Fibroblast of lung (primary cell): ENCODE measurements at regions not wholly inside any gene's neighbourhood (a gene's known extent, or its start where the extent isn't known, plus 50 kb on each side); places are given as distances from the start of the nearest gene placed in this dataset.

Source experiments
- EZH2 ChIP-seq: IDR thresholded peaks from 2 replicates; pipeline ENCODE4 v1.5.1; 2012; ENCODE audit warnings: low read length, control low read depth, mild to moderate bottlenecking; ENCODE audit errors: missing control alignments
- TF ChIP-seq, protein P1 (sequence below), 2 donors: IDR thresholded peaks in 1 of 2; conservative IDR thresholded peaks in 1 of 2; 1 replicate in 1 of 2; 2 replicates in 1 of 2; pipeline ENCODE4 v1.5.1; 2011 to 2012; ENCODE audit warnings: low read length in 2 of 2, control low read depth in 1 of 2, inconsistent platforms in 1 of 2, low read depth in 1 of 2, mild to moderate bottlenecking in 1 of 2

DNA sequence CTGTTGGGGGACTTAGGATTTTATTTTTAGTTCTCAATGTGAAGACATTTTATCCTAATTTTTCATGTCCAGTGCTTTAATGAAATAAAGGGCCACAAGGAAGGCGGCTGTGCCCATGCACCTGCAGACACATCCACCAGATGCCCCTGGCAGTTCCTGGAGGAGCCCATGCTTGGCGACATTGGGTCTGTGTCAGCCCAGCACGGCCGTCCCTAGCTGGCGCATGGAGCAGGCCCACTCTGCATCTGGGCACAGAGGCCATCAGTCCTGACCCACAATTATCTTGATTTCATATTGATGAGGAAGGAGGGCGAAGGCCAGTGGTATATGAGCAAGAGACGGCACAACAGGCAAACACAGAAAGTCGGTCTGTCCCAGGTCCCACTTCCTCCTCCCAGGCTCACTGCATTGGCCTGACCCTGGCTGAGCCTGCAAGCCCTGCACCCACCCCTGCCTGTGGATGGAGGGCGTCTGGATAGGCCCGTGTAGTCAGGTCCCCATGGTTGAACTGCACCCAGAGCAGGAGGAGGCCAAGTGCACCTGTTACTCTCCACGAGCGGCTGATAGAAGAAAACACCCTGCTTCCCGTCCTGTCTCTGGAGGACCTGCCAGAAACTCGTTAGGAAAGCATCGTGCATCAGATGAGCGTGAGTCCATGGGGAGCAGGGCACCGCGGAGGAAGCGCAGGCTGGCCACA is 296.9 kb downstream of the BRD1 start:
- TF ChIP-seq, protein P1, sequence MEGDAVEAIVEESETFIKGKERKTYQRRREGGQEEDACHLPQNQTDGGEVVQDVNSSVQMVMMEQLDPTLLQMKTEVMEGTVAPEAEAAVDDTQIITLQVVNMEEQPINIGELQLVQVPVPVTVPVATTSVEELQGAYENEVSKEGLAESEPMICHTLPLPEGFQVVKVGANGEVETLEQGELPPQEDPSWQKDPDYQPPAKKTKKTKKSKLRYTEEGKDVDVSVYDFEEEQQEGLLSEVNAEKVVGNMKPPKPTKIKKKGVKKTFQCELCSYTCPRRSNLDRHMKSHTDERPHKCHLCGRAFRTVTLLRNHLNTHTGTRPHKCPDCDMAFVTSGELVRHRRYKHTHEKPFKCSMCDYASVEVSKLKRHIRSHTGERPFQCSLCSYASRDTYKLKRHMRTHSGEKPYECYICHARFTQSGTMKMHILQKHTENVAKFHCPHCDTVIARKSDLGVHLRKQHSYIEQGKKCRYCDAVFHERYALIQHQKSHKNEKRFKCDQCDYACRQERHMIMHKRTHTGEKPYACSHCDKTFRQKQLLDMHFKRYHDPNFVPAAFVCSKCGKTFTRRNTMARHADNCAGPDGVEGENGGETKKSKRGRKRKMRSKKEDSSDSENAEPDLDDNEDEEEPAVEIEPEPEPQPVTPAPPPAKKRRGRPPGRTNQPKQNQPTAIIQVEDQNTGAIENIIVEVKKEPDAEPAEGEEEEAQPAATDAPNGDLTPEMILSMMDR (conservative IDR thresholded peaks at IDR 0.05 in 1 of 2, IDR thresholded peaks at IDR 0.05 in 1 of 2; ENCODE audit: low read depth in 1 of 2, low read length in 2 of 2) = no peak
- no peak for TF ChIP-seq EZH2
